AG04450 (cell line): ENCODE measurements at regions not wholly inside any gene's neighbourhood (a gene's known extent, or its start where the extent isn't known, plus 50 kb on each side); places are given as distances from the start of the nearest gene placed in this dataset.
A peak's percentile ranks its signal among the peaks of the same experiment; 100 is the strongest.

Experiments
- CTCF ChIA-PET: fragments of 300-600, 350-600 bp; formaldehyde crosslinking; extraction: SDS; loops from one replicate; lab custom pipeline; 2022; ENCODE audit warnings: antibody characterized with exemption, inconsistent platforms; lab: Charles Lee
- POLR2A ChIA-PET: fragments of 350-600 bp; formaldehyde crosslinking; extraction: SDS; loops from one replicate; lab custom pipeline; 2021; ENCODE audit warnings: antibody characterized with exemption, inconsistent platforms; lab: Yijun Ruan, JAX
- DNase-seq: peaks from one replicate; pipeline ENCODE4 v3.0.0-alpha.2; 2011; ENCODE audit warnings: low read depth, low spot score
- H3K27ac ChIP-seq: one replicate; pipeline ENCODE4 v1.5.1; 2012; ENCODE audit warnings: low read depth, low read length, control low read depth
- H3K27me3 ChIP-seq: one replicate; pipeline ENCODE4 v1.6.0; 2012; ENCODE audit warnings: low read length; ENCODE audit not compliant: control insufficient read depth, insufficient read depth
- H3K4me3 ChIP-seq: 2 replicates; pipeline ENCODE4 v1.5.1; 2011; ENCODE audit warnings: mild to moderate bottlenecking, low read depth, low read length, control low read depth
- H3K9me3 ChIP-seq: 2 replicates; pipeline ENCODE4 v1.5.1; 2012; ENCODE audit warnings: low read length; ENCODE audit not compliant: control insufficient read depth, insufficient read depth
- TF ChIP-seq, protein P1 (sequence below): IDR thresholded peaks from 2 replicates; pipeline ENCODE4 v1.5.1; 2011; ENCODE audit warnings: low read depth, low read length, control low read depth, inconsistent platforms

DNA sequence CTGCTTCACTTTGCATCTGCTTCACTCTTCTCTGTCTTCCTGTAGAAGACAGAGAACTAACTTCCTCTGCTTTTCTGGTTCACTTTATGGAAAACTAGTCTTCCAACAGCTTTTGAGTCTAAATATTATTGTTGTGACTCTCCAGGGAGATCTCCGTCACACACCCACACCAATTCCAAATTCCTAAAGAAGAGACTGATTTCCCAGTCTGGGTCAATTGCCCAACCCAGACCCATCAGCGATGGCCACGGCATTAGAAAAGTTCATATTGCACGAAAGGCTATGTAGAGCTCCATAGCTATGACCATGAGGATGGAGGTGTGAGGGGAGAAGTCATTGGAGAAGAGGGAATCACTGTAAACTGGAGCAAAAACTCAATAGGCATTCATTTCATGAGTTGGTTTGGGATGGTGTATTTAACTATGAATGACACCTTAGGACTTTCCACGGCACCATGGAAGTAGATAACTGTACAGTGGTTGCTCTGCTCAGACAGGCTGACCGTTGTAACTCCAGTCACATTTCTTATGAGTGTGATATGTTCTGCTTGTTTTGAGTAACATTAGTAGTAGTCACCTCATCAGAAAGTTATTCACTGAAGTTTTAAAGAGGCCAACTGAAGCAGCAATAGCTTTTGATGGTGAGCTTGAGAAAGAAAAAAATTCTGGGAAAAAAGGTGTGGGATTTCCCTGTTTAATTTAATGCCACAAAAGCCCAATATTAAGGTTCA is 78.1 kb upstream of the MAMDC2 start:
- H3K9me3 ChIP-seq, result no peaks in the 10 kb centered on the region
- CTCF ChIA-PET, result interaction anchor here (1.2 to 2.9 kb wide), 3 partner anchors 146 to 264 kb away, joined by 5 to 13 read pairs (median 7); no protein-coding TSS in a partner anchor
- TF ChIP-seq, protein P1, sequence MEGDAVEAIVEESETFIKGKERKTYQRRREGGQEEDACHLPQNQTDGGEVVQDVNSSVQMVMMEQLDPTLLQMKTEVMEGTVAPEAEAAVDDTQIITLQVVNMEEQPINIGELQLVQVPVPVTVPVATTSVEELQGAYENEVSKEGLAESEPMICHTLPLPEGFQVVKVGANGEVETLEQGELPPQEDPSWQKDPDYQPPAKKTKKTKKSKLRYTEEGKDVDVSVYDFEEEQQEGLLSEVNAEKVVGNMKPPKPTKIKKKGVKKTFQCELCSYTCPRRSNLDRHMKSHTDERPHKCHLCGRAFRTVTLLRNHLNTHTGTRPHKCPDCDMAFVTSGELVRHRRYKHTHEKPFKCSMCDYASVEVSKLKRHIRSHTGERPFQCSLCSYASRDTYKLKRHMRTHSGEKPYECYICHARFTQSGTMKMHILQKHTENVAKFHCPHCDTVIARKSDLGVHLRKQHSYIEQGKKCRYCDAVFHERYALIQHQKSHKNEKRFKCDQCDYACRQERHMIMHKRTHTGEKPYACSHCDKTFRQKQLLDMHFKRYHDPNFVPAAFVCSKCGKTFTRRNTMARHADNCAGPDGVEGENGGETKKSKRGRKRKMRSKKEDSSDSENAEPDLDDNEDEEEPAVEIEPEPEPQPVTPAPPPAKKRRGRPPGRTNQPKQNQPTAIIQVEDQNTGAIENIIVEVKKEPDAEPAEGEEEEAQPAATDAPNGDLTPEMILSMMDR, result no peak
- H3K27ac ChIP-seq, result no peak overlapping the region
- POLR2A ChIA-PET, result no interaction called here
- no peak for DNase-seq
- no peaks in the 10 kb centered on the region for H3K27me3 ChIP-seq
- no peak overlapping the region for H3K4me3 ChIP-seq

DNA sequence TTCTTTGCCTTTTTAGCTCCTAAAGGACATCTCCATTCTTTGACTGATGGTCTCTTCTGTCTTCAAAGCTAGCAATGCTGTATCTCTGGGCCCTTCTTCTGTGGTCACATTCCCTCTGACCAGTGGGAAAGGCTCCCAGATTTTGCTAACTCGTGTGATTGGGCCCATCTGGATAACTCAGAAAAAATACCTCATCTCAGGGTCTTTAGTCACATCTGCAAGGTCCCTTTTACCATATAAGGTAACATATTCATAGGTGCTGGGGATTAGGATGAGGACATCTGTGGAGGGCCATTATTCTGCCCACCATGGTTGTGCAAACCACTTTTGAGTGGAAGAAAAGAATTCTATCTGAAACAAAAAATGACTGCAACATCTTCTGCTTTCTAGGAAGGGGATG is 76.3 kb upstream of the MAMDC2 start:
- ChIA-PET POLR2A (no interaction called here), CTCF (interaction anchor here (1.3 to 10.8 kb wide), 3 partner anchors 32 to 262 kb away, joined by 3 to 213 read pairs (median 3); no protein-coding TSS in a partner anchor)
- no peak for DNase-seq
- Histone ChIP-seq H3K9me3 (no peaks in the 10 kb centered on the region), H3K27me3 (no peaks in the 10 kb centered on the region), H3K27ac (no peak overlapping the region), H3K4me3 (no peak overlapping the region)
- TF ChIP-seq, protein P1, result no peak

DNA sequence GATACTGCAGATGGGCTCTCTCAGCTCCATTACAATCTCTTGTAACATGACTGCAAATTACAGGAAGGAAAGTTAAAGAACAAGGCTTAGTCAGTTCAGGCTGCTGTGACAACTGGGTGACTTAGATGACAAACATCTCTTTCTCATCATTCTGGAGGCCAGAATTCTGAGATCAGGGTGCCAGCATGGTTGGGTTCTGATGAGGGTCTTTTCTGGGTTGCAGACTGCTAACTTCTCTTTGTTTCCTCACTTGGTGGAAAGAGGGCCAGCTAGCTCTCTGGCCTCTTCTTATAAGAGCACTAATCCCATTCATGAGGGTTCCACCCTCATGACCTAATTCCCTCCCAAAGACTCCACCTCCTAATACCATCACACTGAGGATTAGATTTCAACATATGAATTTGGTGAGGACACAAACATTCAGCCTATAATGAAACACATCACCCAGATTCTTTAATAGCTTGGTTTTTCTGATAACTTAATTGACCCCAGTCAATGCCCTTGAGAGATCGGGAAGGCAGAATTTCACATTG is 73.6 kb upstream of the MAMDC2 start:
- Histone ChIP-seq H3K27me3 (no peaks in the 10 kb centered on the region), H3K27ac (no peak overlapping the region), H3K9me3 (no peaks in the 10 kb centered on the region), H3K4me3 (no peak overlapping the region)
- POLR2A ChIA-PET, result no interaction called here
- CTCF ChIA-PET, result interaction anchor here (0.7 to 10.8 kb wide), 5 partner anchors 8 to 268 kb away, joined by 3 to 213 read pairs (median 4); no protein-coding TSS in a partner anchor
- TF ChIP-seq, protein P1, result no peak
- no peak for DNase-seq

DNA sequence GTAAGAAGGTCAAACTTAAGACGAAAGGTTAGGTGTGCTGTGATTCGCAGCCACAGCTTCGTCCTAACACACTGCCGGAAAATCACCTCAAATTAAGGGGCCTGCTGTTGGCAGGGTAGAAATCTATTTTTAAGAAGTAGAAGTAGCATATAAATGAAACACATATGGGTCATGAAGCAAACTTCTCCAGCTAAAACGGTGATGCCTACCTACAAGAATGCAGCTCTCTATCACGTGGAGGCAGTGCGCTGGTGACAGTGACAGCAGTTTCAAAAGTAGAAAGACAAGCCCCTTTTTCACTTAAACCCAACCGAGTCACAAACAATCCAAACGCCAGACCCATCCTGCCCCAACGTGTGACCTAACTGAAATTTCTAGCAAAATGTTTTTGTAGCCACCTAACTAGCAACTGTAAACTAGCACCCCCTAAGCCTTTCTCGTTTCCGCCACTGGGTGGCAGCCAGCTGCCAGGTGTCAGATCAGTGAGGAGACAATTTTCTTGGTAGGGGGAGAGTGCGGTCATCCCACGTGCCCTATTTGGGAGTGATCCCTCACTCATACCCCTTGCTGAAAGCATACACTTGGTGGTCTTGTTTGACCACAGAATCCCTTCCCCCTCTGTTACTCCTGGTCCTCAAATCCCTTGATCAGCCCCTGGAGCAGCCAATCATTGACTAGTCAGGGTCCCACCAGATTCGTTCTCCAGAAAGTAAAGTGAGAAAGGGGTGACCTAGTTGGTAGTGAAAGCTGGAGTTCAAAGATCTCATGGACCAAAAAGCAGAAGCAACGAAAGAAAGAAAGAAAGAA is 71.8 kb upstream of the MAMDC2 start:
- no peaks in the 10 kb centered on the region for H3K27me3 ChIP-seq
- TF ChIP-seq, protein P1, result peak; percentile 95
- no peak for DNase-seq
- ChIA-PET POLR2A (interaction anchor here (0.7 kb wide), 1 partner anchor 73 kb away, joined by 3 read pairs; no protein-coding TSS in a partner anchor), CTCF (interaction anchor here (0.6 to 10.8 kb wide), 21 partner anchors 10 to 258 kb away, joined by 3 to 213 read pairs (median 4); no protein-coding TSS in a partner anchor)
- H3K4me3 ChIP-seq, result no peak overlapping the region
- H3K9me3 ChIP-seq, result no peaks in the 10 kb centered on the region
- H3K27ac ChIP-seq, result no peak overlapping the region
